ENCODE measurements at regions not wholly inside any gene's neighbourhood (a gene's known extent, or its start where the extent isn't known, plus 50 kb on each side); places are given as distances from the start of the nearest gene placed in this dataset.

- TF ChIP-seq CTCF (IDR thresholded peaks at IDR 0.05; ENCODE audit: low read length): no peak
- TF ChIP-seq EZH2 (IDR thresholded peaks at IDR 0.05; ENCODE audit: borderline replicate concordance, low read length): no peak
Observed at GRCh38 chr7:125089171-125089570, 159.5 kb upstream of the POT1 start.

Measured in OCI-LY1 (cell line).